ENCODE measurements at regions not wholly inside any gene's neighbourhood (a gene's known extent, or its start where the extent isn't known, plus 50 kb on each side); places are given as distances from the start of the nearest gene placed in this dataset.

GRCh38 chr10:35950701-35951100, 308.6 kb upstream of the FZD8 start:
- H3K9ac ChIP-seq: no peak overlapping the region
- H3K36me3 ChIP-seq (ENCODE audit: control insufficient read depth, insufficient read depth, low read length): no peaks in the 10 kb centered on the region
- TF ChIP-seq CTCF (IDR thresholded peaks at IDR 0.05): no peak
- H3K4me1 ChIP-seq: no peaks in the 10 kb centered on the region
- no peaks in the 10 kb centered on the region for H3K9me3 ChIP-seq (ENCODE audit: control insufficient read depth, low read length)
- no peaks in the 10 kb centered on the region for H3K79me2 ChIP-seq
- H3K4me3 ChIP-seq (ENCODE audit: low read depth, low read length): no peak overlapping the region
- no peak overlapping the region for H3K27ac ChIP-seq
- no peak overlapping the region for H3K4me2 ChIP-seq (ENCODE audit: low read length)
- H3K27me3 ChIP-seq (ENCODE audit: control insufficient read depth, insufficient read depth, low read length): no peaks in the 10 kb centered on the region
- no peak overlapping the region for H2AFZ ChIP-seq

GRCh38 chr10:35950226-35950625, 308.1 kb upstream of the FZD8 start:
- TF ChIP-seq CTCF (IDR thresholded peaks at IDR 0.05): no peak
- H3K4me1 ChIP-seq: no peaks in the 10 kb centered on the region
- H3K36me3 ChIP-seq (ENCODE audit: control insufficient read depth, insufficient read depth, low read length): no peaks in the 10 kb centered on the region
- no peak overlapping the region for H2AFZ ChIP-seq
- H3K4me2 ChIP-seq (ENCODE audit: low read length): no peak overlapping the region
- no peaks in the 10 kb centered on the region for H3K79me2 ChIP-seq
- H3K27ac ChIP-seq: no peak overlapping the region
- H3K9ac ChIP-seq: no peak overlapping the region
- no peaks in the 10 kb centered on the region for H3K27me3 ChIP-seq (ENCODE audit: control insufficient read depth, insufficient read depth, low read length)
- H3K4me3 ChIP-seq (ENCODE audit: low read depth, low read length): no peak overlapping the region
- H3K9me3 ChIP-seq (ENCODE audit: control insufficient read depth, low read length): no peaks in the 10 kb centered on the region

GRCh38 chr10:35949811-35950211, 307.7 kb upstream of the FZD8 start:
- Histone ChIP-seq H3K27me3 (ENCODE audit: control insufficient read depth, insufficient read depth, low read length) (no peaks in the 10 kb centered on the region), H3K4me1 (no peaks in the 10 kb centered on the region), H3K79me2 (no peaks in the 10 kb centered on the region), H3K4me3 (ENCODE audit: low read depth, low read length) (no peak overlapping the region), H2AFZ (no peak overlapping the region), H3K9me3 (ENCODE audit: control insufficient read depth, low read length) (no peaks in the 10 kb centered on the region), H3K4me2 (ENCODE audit: low read length) (no peak overlapping the region), H3K27ac (no peak overlapping the region), H3K9ac (no peak overlapping the region), H3K36me3 (ENCODE audit: control insufficient read depth, insufficient read depth, low read length) (no peaks in the 10 kb centered on the region)
- TF ChIP-seq CTCF (IDR thresholded peaks at IDR 0.05): no peak

GRCh38 chr10:35946556-35946955, 304.5 kb upstream of the FZD8 start:
- H3K4me3 ChIP-seq (ENCODE audit: low read depth, low read length): no peak overlapping the region
- no peak overlapping the region for H3K9ac ChIP-seq
- no peak overlapping the region for H2AFZ ChIP-seq
- H3K79me2 ChIP-seq: no peaks in the 10 kb centered on the region
- H3K4me2 ChIP-seq (ENCODE audit: low read length): no peak overlapping the region
- H3K27ac ChIP-seq: no peak overlapping the region
- no peak for TF ChIP-seq CTCF (IDR thresholded peaks at IDR 0.05)
- no peaks in the 10 kb centered on the region for H3K4me1 ChIP-seq
- no peaks in the 10 kb centered on the region for H3K9me3 ChIP-seq (ENCODE audit: control insufficient read depth, low read length)
- H3K27me3 ChIP-seq (ENCODE audit: control insufficient read depth, insufficient read depth, low read length): no peaks in the 10 kb centered on the region
- no peaks in the 10 kb centered on the region for H3K36me3 ChIP-seq (ENCODE audit: control insufficient read depth, insufficient read depth, low read length)

- Histone ChIP-seq H3K36me3 (ENCODE audit: control insufficient read depth, insufficient read depth, low read length) (no peaks in the 10 kb centered on the region), H2AFZ (no peak overlapping the region), H3K4me2 (ENCODE audit: low read length) (no peak overlapping the region), H3K9me3 (ENCODE audit: control insufficient read depth, low read length) (no peaks in the 10 kb centered on the region), H3K27me3 (ENCODE audit: control insufficient read depth, insufficient read depth, low read length) (no peaks in the 10 kb centered on the region), H3K9ac (no peak overlapping the region), H3K4me1 (no peaks in the 10 kb centered on the region), H3K4me3 (ENCODE audit: low read depth, low read length) (no peak overlapping the region), H3K27ac (no peak overlapping the region), H3K79me2 (no peaks in the 10 kb centered on the region)
- TF ChIP-seq CTCF (IDR thresholded peaks at IDR 0.05): no peak
These were observed 300.0 kb upstream of the FZD8 start for GRCh38 chr10:35942057-35942456.

Data from parathyroid adenoma (tissue), 2 donors.